Pancreas (tissue), 10 donors: ENCODE measurements at regions not wholly inside any gene's neighbourhood (a gene's known extent, or its start where the extent isn't known, plus 50 kb on each side); places are given as distances from the start of the nearest gene placed in this dataset.

Source experiments
- ATAC-seq, 4 donors: fragments of 200-7000 bp; cut with Tn5 transposase; one replicate each; pipeline versions ENCODE4 v1.8.0 to v1.9.1; 2020; ENCODE audit warnings: mild to moderate bottlenecking in 4 of 4, moderate library complexity in 4 of 4
- DNase-seq, 6 donors: peaks; one replicate each; pipeline ENCODE4 v3.0.0-alpha.2; 2020
- FAIRE-seq: peaks from 2 replicates; lab custom pipeline; 2012; peaks lifted over from hg19 to GRCh38; lab: Jason Lieb, UNC
- H3K27ac ChIP-seq, 4 donors: fragments of 200-600 bp; sonication (generic); 1 replicate in 3 of 4; 2 replicates in 1 of 4; pipeline versions ENCODE4 v1.5.0 to v1.8.0; 2020
- H3K27me3 ChIP-seq, 4 donors: fragments of 200-600 bp; one replicate each; pipeline ENCODE4 v1.8.0; 2021
- H3K36me3 ChIP-seq, 3 donors: fragments of 200-600 bp; sonication (generic) in 1 of 3; one replicate each; pipeline versions ENCODE4 v1.5.0 to v1.8.0; 2020 to 2021
- H3K4me1 ChIP-seq, 3 donors: fragments of 200-600 bp; one replicate each; pipeline ENCODE4 v1.8.0; 2021
- H3K4me3 ChIP-seq, 4 donors: fragments of 200-600 bp; sonication (generic) in 2 of 4; one replicate each; pipeline versions ENCODE4 v1.5.0 to v1.8.0; 2020 to 2021
- H3K9me3 ChIP-seq, 4 donors: fragments of 200-600 bp; one replicate each; pipeline ENCODE4 v1.8.0; 2021
- WGBS, 2 donors: extraction: QIAGEN DNeasy Blood & Tissue Kit; methylation state at CpG; one replicate each; pipeline ENCODE4 v1.1.7; 2013; 5-methylcytosine and 5-hydroxymethylcytosine counted together
- intact Hi-C, 3 donors: fragments of 100-400 bp; cut with DNase I; formaldehyde crosslinking; loops; one replicate each; pipeline versions ENCODE4 v1.11.1 to v1.14.2; 2022
- TF ChIP-seq, protein P1 (sequence below), 4 donors: fragments of 200-600 bp; sonication (generic) in 3 of 4; IDR thresholded peaks; one replicate each; pipeline versions ENCODE4 v1.5.0 to v1.8.0; 2021; ENCODE audit warnings: antibody characterized with exemption in 4 of 4
- donor health status: healthy with polysubstance abuse.
- donor health status: DM: no; HTN: no; CAD: no; lungs with moderate emphysema.
- donor health status: DM: no; HTN: no; CAD: no.
- donor health status: control.
- donor health status: control.
- donor health status: Bipolar disorder and iron deficiency.
- donor health status: DM: yes; HTN: yes; CAD: no.
- donor health status: DM: no; HTN: no; CAD: no.
- donor health status: DM: no; HTN: no; CAD: no.
- donor health status: DM: yes; HTN: yes; CAD: no.

DNA sequence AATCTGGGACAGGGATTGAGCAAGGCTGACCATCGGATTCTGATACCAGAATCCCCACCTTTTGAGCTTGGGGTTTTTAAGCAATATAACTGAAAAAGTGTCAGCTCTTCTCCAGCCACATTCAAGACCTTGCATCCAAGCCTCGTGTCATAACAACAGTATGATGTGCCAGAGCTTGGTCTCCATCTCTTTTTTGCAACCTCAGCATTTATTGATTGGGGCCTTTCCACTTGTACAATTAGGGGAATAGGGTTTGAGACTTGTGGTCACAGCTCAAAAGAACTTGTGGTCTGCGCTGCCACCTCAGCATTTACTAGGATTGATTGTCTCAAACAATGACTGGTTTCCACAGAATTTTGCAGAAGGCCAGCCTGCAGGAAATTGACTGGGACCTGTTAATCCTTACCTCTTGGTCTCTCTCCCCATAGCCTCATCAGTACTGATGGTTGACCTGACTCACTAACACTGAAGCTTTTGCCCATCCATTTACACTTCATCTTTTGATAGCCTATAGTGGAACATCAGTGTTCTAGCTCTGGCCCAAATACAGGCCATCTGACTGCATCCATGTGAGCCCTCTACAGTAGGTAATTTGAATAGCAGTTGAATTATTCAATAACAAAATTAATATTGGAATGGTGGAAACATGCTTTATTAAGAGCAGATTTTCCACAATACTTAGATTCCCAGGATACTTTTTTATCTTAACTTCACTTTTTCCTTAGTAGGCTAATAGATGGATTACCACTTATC is 381.6 kb upstream of the PRR16 start:
- ATAC-seq (no peak), DNase-seq (no peak), FAIRE-seq (no peak)
- TF ChIP-seq, protein P1, sequence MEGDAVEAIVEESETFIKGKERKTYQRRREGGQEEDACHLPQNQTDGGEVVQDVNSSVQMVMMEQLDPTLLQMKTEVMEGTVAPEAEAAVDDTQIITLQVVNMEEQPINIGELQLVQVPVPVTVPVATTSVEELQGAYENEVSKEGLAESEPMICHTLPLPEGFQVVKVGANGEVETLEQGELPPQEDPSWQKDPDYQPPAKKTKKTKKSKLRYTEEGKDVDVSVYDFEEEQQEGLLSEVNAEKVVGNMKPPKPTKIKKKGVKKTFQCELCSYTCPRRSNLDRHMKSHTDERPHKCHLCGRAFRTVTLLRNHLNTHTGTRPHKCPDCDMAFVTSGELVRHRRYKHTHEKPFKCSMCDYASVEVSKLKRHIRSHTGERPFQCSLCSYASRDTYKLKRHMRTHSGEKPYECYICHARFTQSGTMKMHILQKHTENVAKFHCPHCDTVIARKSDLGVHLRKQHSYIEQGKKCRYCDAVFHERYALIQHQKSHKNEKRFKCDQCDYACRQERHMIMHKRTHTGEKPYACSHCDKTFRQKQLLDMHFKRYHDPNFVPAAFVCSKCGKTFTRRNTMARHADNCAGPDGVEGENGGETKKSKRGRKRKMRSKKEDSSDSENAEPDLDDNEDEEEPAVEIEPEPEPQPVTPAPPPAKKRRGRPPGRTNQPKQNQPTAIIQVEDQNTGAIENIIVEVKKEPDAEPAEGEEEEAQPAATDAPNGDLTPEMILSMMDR (IDR thresholded peaks at IDR 0.05) = no peak
- H3K9me3 ChIP-seq = no peaks in the 10 kb centered on the region
- no peak overlapping the region for H3K4me3 ChIP-seq
- H3K4me1 ChIP-seq = no peaks in the 10 kb centered on the region
- no peaks in the 10 kb centered on the region for H3K36me3 ChIP-seq
- no peaks in the 10 kb centered on the region for H3K27me3 ChIP-seq
- intact Hi-C loops = no loop called here
- WGBS, 2 donors = 80 to 82% methylated on average over 3 of the region's 3 CpGs
- no peak overlapping the region for H3K27ac ChIP-seq

DNA sequence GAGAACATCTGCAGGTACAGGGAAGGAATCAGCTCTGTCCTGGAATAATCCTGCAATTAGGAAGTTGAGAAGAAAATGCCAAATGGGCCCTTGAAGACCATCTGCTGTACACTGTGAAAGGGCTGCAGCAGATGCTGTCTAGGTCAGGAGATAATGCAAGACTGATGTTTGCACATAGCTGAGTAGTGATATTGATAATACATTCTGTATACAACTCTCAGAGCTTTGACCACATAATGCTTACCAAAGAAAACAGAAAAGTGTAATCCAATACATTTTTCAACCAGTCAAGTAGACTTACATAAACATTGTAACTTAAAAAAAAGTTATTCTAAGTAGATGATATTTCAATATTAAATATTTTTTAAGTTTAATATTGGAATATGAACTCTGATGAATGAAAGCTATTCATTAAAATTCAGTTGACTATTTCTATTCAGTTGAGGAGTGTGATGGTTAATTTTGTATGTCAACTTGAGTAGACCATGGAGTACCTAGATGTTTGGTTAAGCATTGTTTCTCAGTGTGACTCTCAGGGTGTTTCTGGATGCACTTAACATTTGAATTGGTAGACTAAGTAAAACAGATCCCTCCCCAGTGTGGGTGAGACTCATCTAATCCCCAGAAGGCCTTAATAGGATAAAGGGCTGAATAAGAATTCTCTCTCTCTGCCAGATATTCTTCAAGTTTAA is 380.1 kb upstream of the PRR16 start:
- no peak overlapping the region for H3K4me3 ChIP-seq
- DNase-seq (no peak), FAIRE-seq (no peak), ATAC-seq (no peak)
- no peaks in the 10 kb centered on the region for H3K27me3 ChIP-seq
- TF ChIP-seq, protein P1 (IDR thresholded peaks at IDR 0.05) = no peak
- no peaks in the 10 kb centered on the region for H3K4me1 ChIP-seq
- H3K36me3 ChIP-seq = no peaks in the 10 kb centered on the region
- H3K9me3 ChIP-seq = no peaks in the 10 kb centered on the region
- H3K27ac ChIP-seq = no peak overlapping the region
- intact Hi-C loops = no loop called here

DNA sequence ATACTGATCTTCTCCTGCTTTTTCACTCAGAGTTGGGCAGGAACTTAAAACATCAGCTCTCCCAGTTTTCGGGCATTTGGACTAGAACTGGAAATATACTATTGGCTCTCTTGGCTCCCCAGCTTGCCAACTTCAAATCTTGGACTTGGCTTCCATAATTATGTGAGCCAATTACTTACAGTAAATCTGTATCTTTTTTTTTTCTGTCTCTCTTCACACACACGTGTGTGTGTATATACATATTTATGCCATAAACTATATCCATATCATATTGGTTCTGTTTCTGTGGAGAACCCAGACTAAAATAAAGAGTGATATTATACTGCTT is 379.6 kb upstream of the PRR16 start:
- FAIRE-seq = no peak
- 69 to 71% methylated on average over 2 of the region's 2 CpGs for WGBS, 2 donors
- TF ChIP-seq, protein P1 (IDR thresholded peaks at IDR 0.05) = no peak
- Histone ChIP-seq H3K36me3 (no peaks in the 10 kb centered on the region), H3K4me1 (no peaks in the 10 kb centered on the region), H3K27ac (no peak overlapping the region), H3K27me3 (no peaks in the 10 kb centered on the region), H3K4me3 (no peak overlapping the region), H3K9me3 (no peaks in the 10 kb centered on the region)
- ATAC-seq = no peak
- no peak for DNase-seq
- intact Hi-C loops = no loop called here

GRCh38 chr5:120086081-120086480 is 378.0 kb upstream of the PRR16 start:
- Histone ChIP-seq H3K4me3 (no peak overlapping the region), H3K4me1 (no peaks in the 10 kb centered on the region), H3K27ac (no peak overlapping the region), H3K36me3 (no peaks in the 10 kb centered on the region), H3K27me3 (no peaks in the 10 kb centered on the region), H3K9me3 (no peaks in the 10 kb centered on the region)
- no peak for ATAC-seq
- TF ChIP-seq, protein P1 (IDR thresholded peaks at IDR 0.05) = no peak
- no peak for FAIRE-seq
- DNase-seq = no peak
- 68 to 72% methylated on average over 2 of the region's 2 CpGs for WGBS, 2 donors
- intact Hi-C loops = no loop called here

GRCh38 chr5:120088412-120088811 is 375.7 kb upstream of the PRR16 start:
- FAIRE-seq = no peak
- WGBS, 2 donors = 78 to 80% methylated on average over 2 of the region's 2 CpGs
- intact Hi-C loops = no loop called here
- DNase-seq = no peak
- no peaks in the 10 kb centered on the region for H3K9me3 ChIP-seq
- H3K27me3 ChIP-seq = no peaks in the 10 kb centered on the region
- H3K27ac ChIP-seq = no peak overlapping the region
- no peaks in the 10 kb centered on the region for H3K4me1 ChIP-seq
- TF ChIP-seq, protein P1 (IDR thresholded peaks at IDR 0.05) = no peak
- no peaks in the 10 kb centered on the region for H3K36me3 ChIP-seq
- no peak overlapping the region for H3K4me3 ChIP-seq
- ATAC-seq = no peak
